KMS-11 (cell line): ENCODE measurements at regions not wholly inside any gene's neighbourhood (a gene's known extent, or its start where the extent isn't known, plus 50 kb on each side); places are given as distances from the start of the nearest gene placed in this dataset.

Experiments used
- H2AFZ ChIP-seq: fragments of 200-600 bp; sonication (generic); 2 replicates; pipeline ENCODE4 v1.6.1; 2016; ENCODE audit warnings: antibody characterized with exemption, mixed run types, low read depth
- H3K27ac ChIP-seq: fragments of 200-600 bp; sonication (generic); 2 replicates; pipeline ENCODE4 v1.6.1; 2016; ENCODE audit warnings: mild to moderate bottlenecking, mixed run types
- H3K27me3 ChIP-seq: fragments of 200-600 bp; sonication (generic); 2 replicates; pipeline ENCODE4 v1.6.1; 2017; ENCODE audit warnings: mild to moderate bottlenecking, low read depth, mixed run types, moderate library complexity; ENCODE audit not compliant: insufficient read depth
- H3K36me3 ChIP-seq: fragments of 200-600 bp; sonication (generic); 2 replicates; pipeline ENCODE4 v1.6.1; 2017; ENCODE audit warnings: mild to moderate bottlenecking, mixed run types; ENCODE audit not compliant: insufficient read depth
- H3K4me1 ChIP-seq: fragments of 200-600 bp; sonication (generic); 2 replicates; pipeline ENCODE4 v1.6.1; 2016; ENCODE audit warnings: mild to moderate bottlenecking, low read depth, mixed run types; ENCODE audit not compliant: poor library complexity, severe bottlenecking
- H3K4me2 ChIP-seq: fragments of 200-600 bp; sonication (generic); 2 replicates; pipeline ENCODE4 v1.7.0; 2016; ENCODE audit warnings: mild to moderate bottlenecking, mixed run types
- H3K4me3 ChIP-seq: fragments of 200-600 bp; sonication (generic); IDR thresholded peaks from 2 replicates; pipeline ENCODE4 v1.6.1; 2017; ENCODE audit warnings: low read depth, low read length, mixed read lengths; ENCODE audit not compliant: insufficient read depth
- H3K79me2 ChIP-seq: fragments of 200-600 bp; sonication (generic); 2 replicates; pipeline ENCODE4 v1.6.1; 2016; ENCODE audit warnings: low read depth, mixed run types; ENCODE audit not compliant: insufficient read depth
- H3K9ac ChIP-seq: fragments of 200-600 bp; sonication (generic); 2 replicates; pipeline ENCODE4 v1.6.1; 2016; ENCODE audit warnings: mild to moderate bottlenecking, mixed run types
- H4K20me1 ChIP-seq: fragments of 200-600 bp; sonication (generic); 2 replicates; pipeline ENCODE4 v1.6.1; 2016; ENCODE audit warnings: mild to moderate bottlenecking, mixed run types; ENCODE audit not compliant: insufficient read depth
- TF ChIP-seq, protein P1 (sequence below): fragments of 200-600 bp; sonication (generic); conservative IDR thresholded peaks from 2 replicates; pipeline ENCODE4 v1.6.1; 2017; ENCODE audit warnings: low read depth, mild to moderate bottlenecking, antibody characterized with exemption, low read length, moderate library complexity, mixed read lengths

DNA sequence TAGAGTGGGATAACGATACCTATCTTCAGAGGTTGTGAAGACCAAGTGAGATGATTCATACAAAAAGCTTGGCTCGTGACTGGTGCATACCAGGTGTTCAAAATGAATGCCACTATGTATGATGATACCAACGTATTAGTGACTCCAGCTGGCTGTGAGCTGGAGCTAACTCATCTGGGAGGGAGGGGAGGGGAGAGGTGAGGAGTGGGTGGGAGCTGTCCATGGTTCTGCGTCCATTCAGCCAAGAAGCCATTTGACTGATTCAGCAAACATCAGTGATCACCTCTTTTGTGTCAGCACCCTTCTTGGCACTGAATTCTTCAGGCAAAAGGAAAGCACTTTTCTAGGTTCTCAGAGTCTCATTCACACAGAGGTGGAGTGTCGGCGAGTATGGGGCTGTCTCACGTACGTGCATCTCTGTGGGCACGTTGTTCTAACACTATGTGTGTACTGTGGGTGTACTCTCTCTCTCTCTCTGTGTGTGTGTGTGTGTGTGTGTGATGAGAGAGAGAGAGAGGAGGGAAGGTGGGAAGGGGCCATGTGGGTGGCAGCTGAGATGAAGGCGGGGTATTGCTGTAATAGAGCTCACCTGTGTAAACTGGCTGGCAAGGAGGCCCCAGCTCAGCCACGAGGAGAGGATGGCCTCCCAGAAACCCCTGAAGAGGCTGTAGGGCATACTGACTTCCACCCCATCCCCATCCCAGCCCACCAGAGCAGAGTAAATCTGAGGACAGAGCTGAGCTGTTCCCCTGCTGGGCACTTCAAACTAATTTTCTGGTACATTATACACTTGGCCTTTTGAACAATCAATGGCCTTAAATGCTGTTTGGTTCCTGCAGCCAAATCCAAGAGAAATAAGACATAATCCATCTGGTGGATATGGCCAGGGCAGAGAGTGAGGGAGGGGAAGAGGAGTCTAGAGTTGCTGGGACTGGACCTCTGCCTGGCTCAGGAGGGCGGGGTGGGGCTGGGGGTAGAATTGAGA lies 96.1 kb upstream of the THY1 start:
- H3K79me2 ChIP-seq = no peaks in the 10 kb centered on the region
- H3K9ac ChIP-seq = no peak overlapping the region
- no peaks in the 10 kb centered on the region for H3K4me1 ChIP-seq
- no peaks in the 10 kb centered on the region for H4K20me1 ChIP-seq
- no peaks in the 10 kb centered on the region for H3K36me3 ChIP-seq
- H3K27ac ChIP-seq = no peak overlapping the region
- H2AFZ ChIP-seq = no peak overlapping the region
- TF ChIP-seq, protein P1, sequence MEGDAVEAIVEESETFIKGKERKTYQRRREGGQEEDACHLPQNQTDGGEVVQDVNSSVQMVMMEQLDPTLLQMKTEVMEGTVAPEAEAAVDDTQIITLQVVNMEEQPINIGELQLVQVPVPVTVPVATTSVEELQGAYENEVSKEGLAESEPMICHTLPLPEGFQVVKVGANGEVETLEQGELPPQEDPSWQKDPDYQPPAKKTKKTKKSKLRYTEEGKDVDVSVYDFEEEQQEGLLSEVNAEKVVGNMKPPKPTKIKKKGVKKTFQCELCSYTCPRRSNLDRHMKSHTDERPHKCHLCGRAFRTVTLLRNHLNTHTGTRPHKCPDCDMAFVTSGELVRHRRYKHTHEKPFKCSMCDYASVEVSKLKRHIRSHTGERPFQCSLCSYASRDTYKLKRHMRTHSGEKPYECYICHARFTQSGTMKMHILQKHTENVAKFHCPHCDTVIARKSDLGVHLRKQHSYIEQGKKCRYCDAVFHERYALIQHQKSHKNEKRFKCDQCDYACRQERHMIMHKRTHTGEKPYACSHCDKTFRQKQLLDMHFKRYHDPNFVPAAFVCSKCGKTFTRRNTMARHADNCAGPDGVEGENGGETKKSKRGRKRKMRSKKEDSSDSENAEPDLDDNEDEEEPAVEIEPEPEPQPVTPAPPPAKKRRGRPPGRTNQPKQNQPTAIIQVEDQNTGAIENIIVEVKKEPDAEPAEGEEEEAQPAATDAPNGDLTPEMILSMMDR = no peak
- H3K27me3 ChIP-seq = no peaks in the 10 kb centered on the region
- no peak overlapping the region for H3K4me3 ChIP-seq
- no peak overlapping the region for H3K4me2 ChIP-seq

DNA sequence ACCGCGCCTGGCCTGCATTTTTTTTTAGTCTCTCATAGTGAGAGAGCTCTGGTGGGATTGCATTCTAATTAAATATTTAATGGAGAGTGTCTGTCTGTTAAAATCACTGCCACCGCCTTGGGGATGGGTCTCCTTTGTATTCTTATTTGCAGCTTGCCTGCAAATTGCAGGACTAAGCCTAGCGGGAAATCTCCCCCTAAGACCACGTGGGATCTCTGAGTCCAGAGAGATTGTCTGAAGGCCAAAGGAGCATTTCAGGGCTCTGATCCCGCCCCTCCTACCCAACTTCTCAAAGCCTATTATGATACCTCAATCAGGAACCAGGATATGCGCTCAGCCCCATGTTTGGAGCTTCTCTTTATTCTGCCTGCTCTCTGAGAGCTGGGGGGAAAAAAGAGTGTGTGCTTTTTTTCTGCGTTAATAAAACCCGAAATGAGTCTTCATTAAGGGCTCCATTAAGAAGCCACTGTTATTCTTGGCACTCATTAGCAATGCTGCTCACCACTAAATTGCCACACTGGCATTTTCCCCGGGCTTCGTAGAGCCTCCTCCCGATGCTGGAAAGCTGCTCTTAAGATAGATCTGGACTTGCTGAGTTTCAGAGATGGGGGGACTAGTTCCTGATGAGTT lies 92.9 kb upstream of the THY1 start:
- no peak overlapping the region for H3K27ac ChIP-seq
- TF ChIP-seq, protein P1 = no peak

DNA sequence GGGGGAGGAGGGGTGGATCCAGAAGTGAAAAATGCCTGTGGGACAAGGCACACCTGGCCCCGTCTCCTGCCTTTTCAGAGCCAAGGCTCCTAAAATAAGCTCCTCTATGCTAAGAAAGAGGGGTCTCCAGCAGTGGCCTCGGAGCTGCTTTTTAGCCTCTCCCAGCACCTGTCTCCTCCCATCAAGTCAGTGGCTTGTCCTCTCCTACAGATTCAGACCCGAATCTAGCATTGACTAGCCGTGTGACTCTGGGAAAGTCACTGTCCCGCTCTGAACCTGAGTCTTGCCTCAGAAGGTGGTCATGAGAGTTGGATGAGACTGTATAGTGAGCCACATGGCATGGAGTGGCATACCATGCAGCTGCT lies 90.8 kb upstream of the THY1 start:
- Histone ChIP-seq H3K79me2 (no peaks in the 10 kb centered on the region), H4K20me1 (no peaks in the 10 kb centered on the region), H3K9ac (no peak overlapping the region), H3K4me1 (peaks cover 11% of the 10 kb centered on the region), H3K36me3 (no peaks in the 10 kb centered on the region), H3K4me2 (no peak overlapping the region), H2AFZ (no peak overlapping the region), H3K27me3 (no peaks in the 10 kb centered on the region), H3K4me3 (no peak overlapping the region), H3K27ac (no peak overlapping the region)
- TF ChIP-seq, protein P1 = no peak

More for the DNA sequence above, 92.9 kb upstream of the THY1 start:
- H3K4me3 ChIP-seq = no peak overlapping the region
- no peaks in the 10 kb centered on the region for H4K20me1 ChIP-seq
- H3K36me3 ChIP-seq = no peaks in the 10 kb centered on the region
- no peak overlapping the region for H3K9ac ChIP-seq
- no peaks in the 10 kb centered on the region for H3K4me1 ChIP-seq
- no peaks in the 10 kb centered on the region for H3K27me3 ChIP-seq
- no peak overlapping the region for H3K4me2 ChIP-seq
- no peaks in the 10 kb centered on the region for H3K79me2 ChIP-seq
- no peak overlapping the region for H2AFZ ChIP-seq

DNA sequence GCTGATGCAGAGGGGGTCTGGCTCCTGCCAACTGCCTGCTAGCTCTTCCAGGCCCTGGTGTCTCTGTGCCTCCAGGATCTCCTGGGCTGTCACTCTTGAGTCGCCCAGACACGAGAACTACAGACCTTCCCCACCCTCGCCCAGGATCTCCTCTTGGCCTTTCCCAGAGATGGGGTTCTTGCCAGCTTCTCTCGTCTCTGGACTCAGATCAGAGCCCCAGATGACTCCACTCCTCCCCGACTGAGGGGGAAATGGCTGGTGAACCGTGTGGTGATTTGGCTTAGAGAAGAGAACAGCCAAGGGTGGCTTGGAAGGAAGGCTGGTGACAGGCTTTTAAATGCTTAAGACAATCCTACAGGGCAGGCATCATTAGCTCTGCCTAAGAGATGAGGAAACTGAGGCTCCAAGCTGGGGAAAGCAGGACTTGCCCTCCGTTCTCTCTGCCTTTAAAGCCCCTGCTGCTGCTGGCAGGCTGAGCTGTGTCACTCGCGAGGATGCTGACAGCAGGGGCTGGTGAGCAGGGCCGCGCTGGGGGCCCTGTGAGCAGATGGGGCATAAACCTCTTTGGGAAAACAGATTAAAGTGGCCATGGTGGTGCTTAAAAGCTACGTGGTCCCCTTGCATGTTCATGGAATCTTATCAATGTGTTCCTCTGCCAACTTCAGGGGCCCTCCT lies 90.3 kb upstream of the THY1 start:
- no peak overlapping the region for H3K9ac ChIP-seq
- H3K4me3 ChIP-seq = no peak overlapping the region
- no peaks in the 10 kb centered on the region for H4K20me1 ChIP-seq
- H3K79me2 ChIP-seq = no peaks in the 10 kb centered on the region
- H3K4me2 ChIP-seq = no peak overlapping the region
- no peaks in the 10 kb centered on the region for H3K27me3 ChIP-seq
- TF ChIP-seq, protein P1 = no peak
- H3K4me1 ChIP-seq = peaks cover 11% of the 10 kb centered on the region
- no peak overlapping the region for H2AFZ ChIP-seq
- no peaks in the 10 kb centered on the region for H3K36me3 ChIP-seq
- H3K27ac ChIP-seq = no peak overlapping the region
